ENCODE measurements at regions not wholly inside any gene's neighbourhood (a gene's known extent, or its start where the extent isn't known, plus 50 kb on each side); places are given as distances from the start of the nearest gene placed in this dataset.

GRCh38 chr4:3700223-3700622 is 66.0 kb upstream of the ADRA2C start:
- Mint-ChIP-seq H3K4me1 (ENCODE audit: low read depth) (no peaks in the 10 kb centered on the region), H3K9me3 (peaks cover 8% of the 10 kb centered on the region), H3K36me3 (ENCODE audit: low read depth) (no peaks in the 10 kb centered on the region), H3K27ac (no peak overlapping the region), H3K4me3 (no peak overlapping the region), H3K27me3 (peaks cover 36% of the 10 kb centered on the region)
- H3K36me3 ChIP-seq (ENCODE audit: insufficient read depth, low read length) = no peaks in the 10 kb centered on the region
- ChIA-PET POLR2A (no interaction called here), CTCF (no interaction called here)
- intact Hi-C loops (cut with DNase I, micrococcal nuclease) = no loop called here
- no peak for TF ChIP-seq CTCF (IDR thresholded peaks at IDR 0.05)
- ATAC-seq (ENCODE audit: poor library complexity) (no peak), DNase-seq (no peak)
- H3K27me3 ChIP-seq (ENCODE audit: control insufficient read depth in 1 of 2, insufficient read depth in 2 of 2, low read length in 2 of 2) = peaks cover 7 to 15% of the 10 kb centered on the region in 2 experiments
- peaks cover 11 to 22% of the 10 kb centered on the region in 2 experiments for H3K9me3 ChIP-seq (ENCODE audit: control insufficient read depth in 1 of 2, insufficient read depth in 1 of 2, low read length in 2 of 2)
- no peak overlapping the region for H3K27ac ChIP-seq (ENCODE audit: low read depth in 1 of 2, low read length in 2 of 2)
- H3K4me3 ChIP-seq (ENCODE audit: low read length) = no peak overlapping the region
- no peaks in the 10 kb centered on the region for H3K4me1 ChIP-seq (ENCODE audit: insufficient read depth, low read length)

DNA sequence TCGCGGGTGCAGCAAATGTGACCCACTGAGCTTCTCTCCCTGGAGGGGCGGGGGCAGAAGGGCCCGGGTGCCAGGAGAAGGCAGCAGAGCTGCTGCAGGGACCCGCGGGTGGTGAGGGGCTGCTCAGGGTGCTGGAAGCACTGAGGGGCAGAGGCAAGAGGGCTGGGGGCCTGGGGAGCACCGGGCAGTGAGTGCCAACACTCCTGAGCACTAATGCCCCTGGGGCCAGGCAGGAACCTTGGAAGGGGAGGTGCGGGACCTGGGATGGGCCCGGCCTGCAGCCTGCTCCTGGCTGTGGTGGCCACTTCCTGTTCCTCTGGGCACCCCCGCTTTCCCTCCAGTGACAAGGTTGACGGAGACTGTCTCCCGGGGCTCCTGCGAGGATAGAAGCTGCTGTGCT is 66.5 kb upstream of the ADRA2C start:
- TF ChIP-seq CTCF (IDR thresholded peaks at IDR 0.05) = no peak
- Histone ChIP-seq H3K9me3 (ENCODE audit: control insufficient read depth in 1 of 2, insufficient read depth in 1 of 2, low read length in 2 of 2) (peaks cover 11 to 22% of the 10 kb centered on the region in 2 experiments), H3K36me3 (ENCODE audit: insufficient read depth, low read length) (no peaks in the 10 kb centered on the region), H3K27me3 (ENCODE audit: control insufficient read depth in 1 of 2, insufficient read depth in 2 of 2, low read length in 2 of 2) (peaks cover 7 to 15% of the 10 kb centered on the region in 2 experiments), H3K27ac (ENCODE audit: low read depth in 1 of 2, low read length in 2 of 2) (no peak overlapping the region), H3K4me1 (ENCODE audit: insufficient read depth, low read length) (no peaks in the 10 kb centered on the region), H3K4me3 (ENCODE audit: low read length) (no peak overlapping the region)
- POLR2A ChIA-PET = no interaction called here
- Mint-ChIP-seq H3K4me3 (no peak overlapping the region), H3K36me3 (ENCODE audit: low read depth) (no peaks in the 10 kb centered on the region), H3K27ac (no peak overlapping the region), H3K4me1 (ENCODE audit: low read depth) (no peaks in the 10 kb centered on the region), H3K27me3 (peaks cover 36% of the 10 kb centered on the region), H3K9me3 (peaks cover 8% of the 10 kb centered on the region)
- ATAC-seq (ENCODE audit: poor library complexity) (no peak), DNase-seq (no peak)
- intact Hi-C loops (cut with DNase I, micrococcal nuclease) = no loop called here
- CTCF ChIA-PET = no interaction called here

- CTCF ChIA-PET = no interaction called here
- DNase-seq = no peak
These were observed 66.9 kb upstream of the ADRA2C start for GRCh38 chr4:3699261-3699660.

More at GRCh38 chr4:3699261-3699660, 66.9 kb upstream of the ADRA2C start:
- POLR2A ChIA-PET = no interaction called here
- Histone ChIP-seq H3K27me3 (ENCODE audit: control insufficient read depth in 1 of 2, insufficient read depth in 2 of 2, low read length in 2 of 2) (peaks cover 4 to 15% of the 10 kb centered on the region in 2 experiments), H3K4me1 (ENCODE audit: insufficient read depth, low read length) (no peaks in the 10 kb centered on the region), H3K9me3 (ENCODE audit: control insufficient read depth in 1 of 2, insufficient read depth in 1 of 2, low read length in 2 of 2) (peaks cover 11 to 22% of the 10 kb centered on the region in 2 experiments), H3K4me3 (ENCODE audit: low read length) (no peak overlapping the region), H3K27ac (ENCODE audit: low read depth in 1 of 2, low read length in 2 of 2) (no peak overlapping the region), H3K36me3 (ENCODE audit: insufficient read depth, low read length) (no peaks in the 10 kb centered on the region)
- H3K4me1 Mint-ChIP-seq (ENCODE audit: low read depth) = no peaks in the 10 kb centered on the region
- no peaks in the 10 kb centered on the region for H3K36me3 Mint-ChIP-seq (ENCODE audit: low read depth)
- peaks cover 36% of the 10 kb centered on the region for H3K27me3 Mint-ChIP-seq
- H3K9me3 Mint-ChIP-seq = peaks cover 8% of the 10 kb centered on the region
- intact Hi-C loops (cut with DNase I, micrococcal nuclease) = no loop called here
- no peak for ATAC-seq (ENCODE audit: poor library complexity)
- no peak overlapping the region for H3K4me3 Mint-ChIP-seq
- no peak for TF ChIP-seq CTCF (IDR thresholded peaks at IDR 0.05)
- H3K27ac Mint-ChIP-seq = no peak overlapping the region
